NCI-H2171 treated with DMSO at 0.1 percent for 48 hours (cell line): ENCODE measurements at regions not wholly inside any gene's neighbourhood (a gene's known extent, or its start where the extent isn't known, plus 50 kb on each side); places are given as distances from the start of the nearest gene placed in this dataset.
A peak's percentile ranks its signal among the peaks of the same experiment; 100 is the strongest.
"Not testable (repeated sequence)": the region's sequence is repeated elsewhere in the genome, so short reads cannot be mapped to it uniquely, and the experiment has no call there.

Experiments
- DNase-seq: peaks from one replicate; lab custom pipeline; 2025; lab: John Stamatoyannopoulos, UW

- DNase-seq = no peak
Observed at GRCh38 chr22:35138521-35138920, 72.6 kb downstream of the ISX start.

- no peak for DNase-seq
Observed at GRCh38 chr22:35140879-35141745, 75.2 kb downstream of the ISX start.

GRCh38 chr22:35148381-35148780, 82.4 kb downstream of the ISX start:
- no peak for DNase-seq

GRCh38 chr22:35148866-35149548, 83.0 kb downstream of the ISX start:
- DNase-seq = no peak

GRCh38 chr22:35150183-35151107, 84.5 kb downstream of the ISX start:
- DNase-seq = peak; percentile 53

- DNase-seq = no peak
Observed at GRCh38 chr22:35152316-35152715, 86.4 kb downstream of the ISX start.

GRCh38 chr22:35154937-35155387, 89.0 kb downstream of the ISX start:
- peak; percentile 51 for DNase-seq

- no peak for DNase-seq
Observed at GRCh38 chr22:35155403-35156025, 89.6 kb downstream of the ISX start.

GRCh38 chr22:35156945-35157344, 91.0 kb downstream of the ISX start:
- DNase-seq = no peak

- DNase-seq = no peak
Observed at GRCh38 chr22:35158336-35158735, 92.4 kb downstream of the ISX start.

GRCh38 chr22:35159343-35159742, 93.4 kb downstream of the ISX start:
- DNase-seq = no peak

GRCh38 chr22:35160268-35160667, 94.3 kb downstream of the ISX start:
- DNase-seq = no peak

GRCh38 chr22:35165896-35166295, 91.4 kb upstream of the HMGXB4 start:
- DNase-seq = not testable (repeated sequence)

GRCh38 chr22:35170716-35171697, 86.3 kb upstream of the HMGXB4 start:
- DNase-seq = no peak

GRCh38 chr22:35172442-35172841, 84.9 kb upstream of the HMGXB4 start:
- DNase-seq = peak; percentile 99

GRCh38 chr22:35173655-35174054, 83.6 kb upstream of the HMGXB4 start:
- no peak for DNase-seq

GRCh38 chr22:35174401-35175038, 82.8 kb upstream of the HMGXB4 start:
- no peak for DNase-seq

GRCh38 chr22:35175392-35175791, 81.9 kb upstream of the HMGXB4 start:
- no peak for DNase-seq

GRCh38 chr22:35177811-35178210, 79.5 kb upstream of the HMGXB4 start:
- peak; percentile 47 for DNase-seq

GRCh38 chr22:35178446-35178845, 78.8 kb upstream of the HMGXB4 start:
- no peak for DNase-seq
